HepG2 (cell line): ENCODE measurements at regions not wholly inside any gene's neighbourhood (a gene's known extent, or its start where the extent isn't known, plus 50 kb on each side); places are given as distances from the start of the nearest gene placed in this dataset.

Experiments used
- ATAC-seq: fragments of 200-7000 bp; cut with Tn5 transposase; 3 replicates; pipeline ENCODE4 v1.9.1; 2020; ENCODE audit warnings: mild to moderate bottlenecking, moderate library complexity
- BruUV-seq: library from RNA; stranded (reverse); fragments of 400-500 nt; replicated peaks from 2 replicates; lab custom pipeline; 2021; lab: Mats Ljungman, UMichigan
- CTCF ChIA-PET: fragments of 300-600 bp; formaldehyde crosslinking; extraction: SDS; loops from one replicate; lab custom pipeline; 2021; ENCODE audit warnings: low total read pairs, inconsistent platforms, low intra/inter-chr PET ratio; lab: Yijun Ruan, JAX
- POLR2A ChIA-PET: fragments of 350-600 bp; sonication (Branson Sonifier 250); formaldehyde crosslinking; loops from one replicate; lab custom pipeline; 2020; ENCODE audit warnings: antibody characterized with exemption, inconsistent platforms; lab: Yijun Ruan, JAX
- DNase-seq: peaks from one replicate; pipeline ENCODE4 v3.0.0-alpha.2; 2015; ENCODE audit warnings: low spot score
- FAIRE-seq: peaks from 3 replicates; lab custom pipeline; 2011; peaks lifted over from hg19 to GRCh38; lab: Jason Lieb, UNC
- H2AFZ ChIP-seq: one replicate; pipeline ENCODE4 v1.6.1; 2011; ENCODE audit warnings: low read length, inconsistent platforms
- H3K27ac ChIP-seq: fragments of 300-600 bp; 3 replicates; pipeline ENCODE4 v1.8.0; 2011; ENCODE audit warnings: mixed run types, mild to moderate bottlenecking, mixed read lengths, low read length, inconsistent platforms; ENCODE audit not compliant: insufficient read depth; ENCODE audit errors: extremely low read length
- H3K27me3 ChIP-seq, 2 experiments: fragments of 200-600 bp in 1 of 2; 2 replicates in 1 of 2; 3 replicates in 1 of 2; pipeline versions ENCODE4 v1.6.0 to v1.8.0; 2011; ENCODE audit warnings: low read length in 2 of 2, mild to moderate bottlenecking in 2 of 2, moderate library complexity in 2 of 2, inconsistent platforms in 1 of 2; ENCODE audit not compliant: insufficient read depth in 2 of 2, control insufficient read depth in 1 of 2
- H3K36me3 ChIP-seq, 2 experiments: fragments of 200-600 bp in 1 of 2; replicated peaks in 1 of 2; 2 replicates in 1 of 2; 3 replicates in 1 of 2; pipeline versions ENCODE4 v1.5.1 to v1.8.0; 2011; ENCODE audit warnings: low read length in 2 of 2, inconsistent platforms in 1 of 2; ENCODE audit not compliant: insufficient read depth in 2 of 2, control insufficient read depth in 1 of 2
- H3K4me1 ChIP-seq: 2 replicates; pipeline ENCODE4 v1.5.1; 2012; ENCODE audit warnings: low read length, inconsistent platforms; ENCODE audit not compliant: insufficient read depth
- H3K4me2 ChIP-seq: 2 replicates; pipeline ENCODE4 v1.6.0; 2011; ENCODE audit warnings: low read depth, low read length, inconsistent platforms
- H3K4me3 ChIP-seq, 3 experiments: fragments of 200-600 bp in 1 of 3; sonication (generic), shearing (Covaris generic) in 1 of 3; replicated peaks in 1 of 3; 2 replicates each; pipeline ENCODE4 v1.5.1; 2011 to 2016; ENCODE audit warnings: low read length in 3 of 3, inconsistent platforms in 2 of 3, low read depth in 2 of 3, mild to moderate bottlenecking in 2 of 3, control low read depth in 1 of 3, mixed read lengths in 1 of 3; ENCODE audit not compliant: insufficient read depth in 1 of 3
- H3K79me2 ChIP-seq: one replicate; pipeline ENCODE4 v1.6.1; 2011; ENCODE audit warnings: low read length, inconsistent platforms; ENCODE audit not compliant: insufficient read depth
- H3K9ac ChIP-seq: 2 replicates; pipeline ENCODE4 v1.6.0; 2011; ENCODE audit warnings: mild to moderate bottlenecking, low read depth, low read length, inconsistent platforms; ENCODE audit not compliant: insufficient read depth
- H3K9me3 ChIP-seq: 2 replicates; pipeline ENCODE4 v1.5.1; 2012; ENCODE audit warnings: mild to moderate bottlenecking, low read length
- H4K20me1 ChIP-seq: 2 replicates; pipeline ENCODE4 v1.6.0; 2011; ENCODE audit warnings: inconsistent platforms, mild to moderate bottlenecking, low read length, moderate library complexity; ENCODE audit not compliant: insufficient read depth
- ATF7 ChIP-seq, 2 experiments: fragments of 450-650 bp in 1 of 2; sonication (generic) in 1 of 2; formaldehyde crosslinking in 1 of 2; IDR thresholded peaks; 2 replicates each; pipeline versions ENCODE4 v1.4.0 to v1.6.1; 2016 to 2020; ENCODE audit warnings: antibody characterized with exemption in 1 of 2, mild to moderate bottlenecking in 1 of 2, missing genetic modification reagents in 1 of 2
- KLF6 ChIP-seq: IDR thresholded peaks from 2 replicates; pipeline ENCODE4 v1.8.0; 2016; ENCODE audit warnings: missing biosample characterization, missing genetic modification reagents
- MAF1 ChIP-seq: sonication (generic); formaldehyde crosslinking; IDR thresholded peaks from 2 replicates; pipeline ENCODE4 v1.5.0; 2020; ENCODE audit warnings: missing genetic modification reagents, borderline replicate concordance
- NCOA5 ChIP-seq: sonication (generic); formaldehyde crosslinking; IDR thresholded peaks from 2 replicates; pipeline ENCODE4 v1.4.0; 2020; ENCODE audit warnings: missing genetic modification reagents
- NR3C1 ChIP-seq: sonication (generic); formaldehyde crosslinking; IDR thresholded peaks from 2 replicates; pipeline ENCODE4 v1.4.0; 2020; ENCODE audit warnings: missing genetic modification reagents
- RERE ChIP-seq: IDR thresholded peaks from 2 replicates; pipeline ENCODE4 v1.6.1; 2016; ENCODE audit warnings: low read depth, missing genetic modification reagents, missing compliant biosample characterization
- ZBTB42 ChIP-seq: sonication (generic); formaldehyde crosslinking; IDR thresholded peaks from 2 replicates; pipeline ENCODE4 v1.5.0; 2020; ENCODE audit warnings: mild to moderate bottlenecking, missing genetic modification reagents
- ZNF12 ChIP-seq: sonication (generic); formaldehyde crosslinking; IDR thresholded peaks from 2 replicates; pipeline ENCODE4 v1.5.0; 2020; ENCODE audit warnings: missing genetic modification reagents
- ZNF513 ChIP-seq: sonication (generic); formaldehyde crosslinking; conservative IDR thresholded peaks from 2 replicates; pipeline ENCODE4 v1.5.0; 2020; ENCODE audit warnings: missing genetic modification reagents
- ZNF720 ChIP-seq: sonication (generic); formaldehyde crosslinking; IDR thresholded peaks from 2 replicates; pipeline ENCODE4 v1.4.0; 2020; ENCODE audit warnings: missing genetic modification reagents
- WGBS: methylation state at CpG from one replicate; pipeline ENCODE4 v1.1.6; 2017; ENCODE audit warnings: low lambda C conversion rate; 5-methylcytosine and 5-hydroxymethylcytosine counted together
- in situ Hi-C: cut with HindIII; loops from 2 replicates; pipeline ENCODE4 v1.10.0; 2017; ENCODE audit warnings: low pct_unique_long_range_greater_than_20kb; ENCODE audit not compliant: extremely low pct_ligation_motif_present
- intact Hi-C: fragments of 100-400 bp; cut with micrococcal nuclease; formaldehyde crosslinking; loops from one replicate; pipeline ENCODE4 v1.10.0; 2022; ENCODE audit not compliant: unreplicated experiment
- TF ChIP-seq, protein P1 (sequence below): sonication (generic); formaldehyde crosslinking; IDR thresholded peaks from 2 replicates; pipeline ENCODE4 v1.8.0; 2022; ENCODE audit warnings: mild to moderate bottlenecking, missing genetic modification reagents, moderate library complexity

DNA sequence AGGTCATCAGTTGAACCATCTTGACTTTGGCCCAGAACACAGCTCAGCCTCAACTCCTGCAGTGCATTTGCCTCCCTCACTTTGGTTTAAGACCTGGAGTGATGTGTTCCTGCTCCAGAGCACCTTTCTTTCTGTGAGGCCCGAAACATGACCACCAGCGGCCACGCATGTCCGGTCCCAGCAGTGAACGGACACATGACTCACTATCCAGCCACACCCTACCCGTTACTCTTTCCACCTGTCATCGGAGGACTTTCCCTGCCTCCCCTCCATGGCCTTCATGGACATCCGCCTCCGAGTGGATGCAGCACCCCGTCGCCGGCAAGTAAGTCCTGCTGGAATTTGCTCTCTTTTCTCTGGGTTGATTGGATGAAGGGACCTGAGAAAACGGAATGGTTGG, 253.8 kb upstream of the RARB start:
- Histone ChIP-seq H3K4me3 (no peak overlapping the region), H3K79me2 (no peaks in the 10 kb centered on the region), H3K9me3 (peaks cover under 1% of the 10 kb centered on the region; the same call in 1 of the 2 replicates), H3K27ac (no peak overlapping the region), H3K27me3 (no peaks in the 10 kb centered on the region), H4K20me1 (no peaks in the 10 kb centered on the region), H3K4me1 (no peaks in the 10 kb centered on the region), H3K9ac (no peak overlapping the region), H3K36me3 (no peaks in the 10 kb centered on the region), H3K4me2 (no peak overlapping the region), H2AFZ (no peak overlapping the region)
- POLR2A ChIA-PET = no interaction called here
- intact Hi-C loops = no loop called here
- 41% methylated on average over 13 of the region's 13 CpGs for WGBS
- CTCF ChIA-PET = no interaction called here
- in situ Hi-C loops = no loop called here
- ATAC-seq (no peak), FAIRE-seq (no peak), DNase-seq (no peak)
- no peak for TF ChIP-seq ATF7 (IDR thresholded peaks at IDR 0.05)
- TF ChIP-seq ATF7 (CRISPR knock-in tag; IDR thresholded peaks at IDR 0.05) = no peak
- TF ChIP-seq MAF1 (CRISPR knock-in tag) = no peak
- TF ChIP-seq ZNF720 = no peak
- no peak for TF ChIP-seq NCOA5 (CRISPR knock-in tag)
- TF ChIP-seq NR3C1 = no peak
- no peak for TF ChIP-seq ZNF12 (CRISPR knock-in tag)
- TF ChIP-seq ZBTB42 = no peak
- BruUV-seq = no TSS peak

DNA sequence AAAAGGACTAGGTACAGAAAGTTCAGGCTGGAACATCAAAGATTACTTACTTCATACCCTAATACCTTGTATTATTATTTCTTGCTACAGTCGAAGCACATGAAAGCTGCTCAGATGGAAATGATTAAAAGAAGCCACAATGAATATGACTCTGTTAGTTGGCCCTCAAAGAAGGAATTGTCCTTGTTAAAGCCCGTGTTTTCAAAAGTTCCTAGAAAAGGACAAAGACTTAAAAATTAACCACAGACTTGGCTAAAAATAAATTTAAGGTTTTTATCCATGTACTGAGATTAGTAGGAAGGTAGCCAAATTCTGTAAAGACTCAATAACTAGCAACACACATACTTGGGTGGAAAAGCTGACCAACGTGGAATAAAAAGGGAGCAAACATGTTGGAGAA, 251.0 kb upstream of the RARB start:
- in situ Hi-C loops = no loop called here
- ChIA-PET CTCF (no interaction called here), POLR2A (no interaction called here)
- H3K9me3 ChIP-seq = no peaks in the 10 kb centered on the region
- no TSS peak for BruUV-seq
- intact Hi-C loops = no loop called here
- no peaks in the 10 kb centered on the region for H4K20me1 ChIP-seq
- no peaks in the 10 kb centered on the region for H3K4me1 ChIP-seq
- no peak overlapping the region for H3K4me2 ChIP-seq
- TF ChIP-seq KLF6 (CRISPR knock-in tag) = no peak
- no peak for TF ChIP-seq ZNF513 (CRISPR knock-in tag)
- TF ChIP-seq, protein P1, sequence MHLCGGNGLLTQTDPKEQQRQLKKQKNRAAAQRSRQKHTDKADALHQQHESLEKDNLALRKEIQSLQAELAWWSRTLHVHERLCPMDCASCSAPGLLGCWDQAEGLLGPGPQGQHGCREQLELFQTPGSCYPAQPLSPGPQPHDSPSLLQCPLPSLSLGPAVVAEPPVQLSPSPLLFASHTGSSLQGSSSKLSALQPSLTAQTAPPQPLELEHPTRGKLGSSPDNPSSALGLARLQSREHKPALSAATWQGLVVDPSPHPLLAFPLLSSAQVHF (CRISPR knock-in tag) = no peak
- TF ChIP-seq RERE = no peak
- H3K27ac ChIP-seq = no peak overlapping the region
- FAIRE-seq (no peak), DNase-seq (no peak), ATAC-seq (no peak)
- no peaks in the 10 kb centered on the region for H3K36me3 ChIP-seq
- no peaks in the 10 kb centered on the region for H3K79me2 ChIP-seq
- no peaks in the 10 kb centered on the region for H3K27me3 ChIP-seq
- no peak overlapping the region for H3K4me3 ChIP-seq
- WGBS = 1% methylated on average over 3 of the region's 3 CpGs
- H3K9ac ChIP-seq = no peak overlapping the region
- H2AFZ ChIP-seq = no peak overlapping the region
